HG03280 (cell line): ENCODE measurements at regions not wholly inside any gene's neighbourhood (a gene's known extent, or its start where the extent isn't known, plus 50 kb on each side); places are given as distances from the start of the nearest gene placed in this dataset.
"Not testable (repeated sequence)": the region's sequence is repeated elsewhere in the genome, so short reads cannot be mapped to it uniquely, and the experiment has no call there.

ENCODE experiments used
- ATAC-seq: cut with Tn5 transposase; IDR thresholded peaks from one replicate; pipeline ENCODE4 v1.9.1; 2021; ENCODE audit warnings: mild to moderate bottlenecking, moderate library complexity; ENCODE audit not compliant: unreplicated experiment

DNA sequence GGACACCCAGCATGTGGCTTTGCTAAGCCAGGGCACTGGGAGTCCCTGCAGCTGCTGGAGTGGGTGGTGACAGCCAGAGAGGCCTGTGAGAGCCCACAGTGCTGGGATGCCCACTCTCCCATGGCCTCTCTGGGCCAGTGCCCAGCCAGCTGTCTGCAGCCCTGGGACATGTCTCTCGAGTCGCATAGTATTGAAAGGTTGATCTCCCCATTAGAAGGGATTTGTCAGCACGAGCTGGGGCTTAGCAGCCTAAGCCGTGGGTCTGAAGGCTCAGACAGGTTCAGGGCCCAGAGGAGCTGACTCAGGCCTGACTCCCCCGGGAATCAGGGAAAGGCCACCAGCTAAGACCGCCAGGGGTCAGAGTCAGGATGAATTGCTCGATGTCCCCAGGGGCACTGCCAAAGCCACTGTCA is 53.5 kb downstream of the FOXD2 start:
- ATAC-seq = no peak

DNA sequence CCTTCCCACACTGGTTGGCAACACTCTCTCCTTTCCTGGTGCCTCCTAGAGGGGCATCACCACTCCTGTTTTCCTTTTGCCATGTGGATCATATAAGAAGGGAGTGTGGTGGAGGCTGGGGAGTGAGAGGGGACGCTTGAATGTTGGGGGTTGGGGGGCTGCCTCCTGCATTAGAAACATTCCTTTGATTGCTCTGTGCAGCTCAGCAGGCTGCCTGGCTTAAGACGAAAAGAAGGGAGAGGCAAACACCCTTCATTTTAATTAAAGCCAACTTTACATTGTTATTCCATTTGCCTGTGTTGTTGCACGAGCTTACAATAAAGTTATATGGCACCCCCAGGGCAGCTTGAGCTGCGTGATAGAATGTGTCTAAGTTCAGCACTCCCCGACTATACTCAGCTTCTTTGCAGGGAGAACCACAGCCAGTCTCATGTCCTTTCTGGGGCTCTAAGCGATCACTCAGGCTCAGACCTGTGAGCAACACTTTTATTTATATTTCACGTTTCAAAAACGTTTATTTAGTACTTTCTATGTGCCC is 57.4 kb downstream of the FOXD2 start:
- ATAC-seq = no peak

DNA sequence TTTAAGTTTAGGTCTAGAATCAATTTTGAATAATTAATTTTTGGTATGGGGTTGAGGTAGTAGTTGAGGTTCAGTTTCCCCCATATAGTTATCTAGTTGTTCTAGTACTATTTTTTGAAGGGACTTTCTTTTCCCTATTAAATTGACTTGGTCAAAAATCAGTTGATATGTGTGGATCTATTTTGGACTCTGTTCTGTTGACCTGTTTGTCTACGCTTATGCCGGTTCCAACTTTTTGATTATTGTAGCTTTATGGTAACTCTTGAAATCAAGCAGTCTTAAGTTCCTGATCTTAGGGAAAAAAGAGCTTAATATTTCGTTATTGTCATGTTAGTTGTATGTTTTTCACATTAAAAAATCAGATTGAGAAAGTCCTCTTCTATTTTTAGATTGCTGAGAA is 60.7 kb downstream of the FOXD2 start:
- no peak for ATAC-seq

DNA sequence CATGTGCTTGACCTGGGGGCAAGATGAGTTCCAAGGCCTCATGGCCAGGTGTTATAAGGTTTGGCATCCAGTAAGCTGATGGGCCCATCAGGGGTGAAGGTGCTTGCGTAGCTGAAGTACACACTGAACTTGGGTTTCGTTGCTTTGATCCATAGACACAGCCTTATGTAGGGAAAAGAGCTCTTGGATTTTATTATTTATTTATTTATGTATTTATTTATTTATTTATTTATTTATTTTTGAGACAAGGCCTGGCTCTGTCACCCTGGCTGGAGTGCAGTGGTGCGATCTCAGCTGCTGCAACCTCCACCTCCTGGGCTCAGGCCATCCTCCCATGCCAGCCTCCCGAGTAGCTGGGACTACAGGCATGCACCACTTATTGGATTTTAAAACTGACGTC is 63.2 kb downstream of the FOXD2 start:
- ATAC-seq = no peak

DNA sequence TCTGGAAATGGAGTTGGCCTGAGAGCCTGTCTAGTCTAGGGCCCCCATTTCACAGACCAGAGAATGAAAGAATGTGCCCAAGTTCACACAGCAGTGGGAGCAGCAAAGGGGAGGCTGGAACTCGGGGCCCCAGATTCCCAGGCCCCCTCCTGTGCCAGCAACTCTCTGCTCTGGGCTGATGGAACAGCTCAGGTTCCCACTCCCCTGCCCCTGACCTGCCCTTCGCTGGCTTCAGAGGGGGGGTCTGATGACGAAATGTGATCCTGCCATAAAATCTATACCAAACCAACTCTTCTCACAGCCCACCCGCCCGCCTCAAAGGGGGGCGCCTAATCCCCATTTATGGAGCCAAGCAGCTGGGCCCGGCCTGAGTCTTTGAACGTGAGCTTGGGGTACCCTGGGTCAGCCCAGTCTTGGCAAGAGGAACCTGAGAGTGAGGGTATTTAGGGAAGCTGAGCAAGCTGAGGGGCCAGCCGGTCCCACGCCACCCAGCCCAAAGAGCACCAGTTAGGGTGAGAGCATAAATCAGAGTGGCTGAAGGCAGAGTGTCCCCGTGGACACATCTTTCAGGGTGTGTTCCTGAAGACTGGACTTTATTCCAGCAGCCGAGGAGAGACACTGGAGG is 65.0 kb downstream of the FOXD2 start:
- no peak for ATAC-seq

DNA sequence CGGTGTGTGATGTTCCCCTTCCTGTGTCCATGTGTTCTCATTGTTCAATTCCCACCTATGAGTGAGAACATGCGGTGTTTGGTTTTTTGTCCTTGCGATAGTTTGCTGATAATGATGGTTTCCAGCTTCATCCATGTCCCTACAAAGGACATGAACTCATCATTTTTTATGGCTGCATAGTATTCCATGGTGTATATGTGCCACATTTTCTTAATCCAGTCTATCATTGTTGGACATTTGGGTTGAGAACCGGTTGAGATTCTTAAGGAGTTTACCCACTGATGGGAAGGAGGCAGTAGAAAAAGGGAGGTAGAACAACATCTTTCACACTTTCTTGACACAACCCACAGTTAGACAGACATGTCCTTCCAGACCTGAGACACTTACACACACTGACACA is 67.0 kb downstream of the FOXD2 start:
- not testable (repeated sequence) for ATAC-seq

DNA sequence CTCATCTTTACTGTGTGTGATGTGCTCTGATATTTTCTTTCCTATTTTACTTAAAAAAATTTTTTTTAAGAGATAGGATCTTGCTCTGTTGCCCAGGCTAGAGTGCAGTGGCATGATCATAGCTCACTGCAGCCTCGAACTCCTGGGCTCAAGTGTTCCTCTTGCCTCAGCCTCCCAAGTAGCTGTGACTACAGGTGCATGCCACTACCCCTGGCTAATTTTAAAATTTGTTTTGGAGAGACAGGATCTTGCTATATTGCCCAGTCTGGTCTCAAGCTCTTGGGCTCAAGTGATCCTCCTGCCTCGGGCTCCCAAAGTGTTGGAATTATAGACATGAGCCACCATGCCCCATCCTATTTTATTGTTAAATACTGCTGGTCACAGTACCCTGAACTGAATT is 67.4 kb downstream of the FOXD2 start:
- ATAC-seq = no peak

DNA sequence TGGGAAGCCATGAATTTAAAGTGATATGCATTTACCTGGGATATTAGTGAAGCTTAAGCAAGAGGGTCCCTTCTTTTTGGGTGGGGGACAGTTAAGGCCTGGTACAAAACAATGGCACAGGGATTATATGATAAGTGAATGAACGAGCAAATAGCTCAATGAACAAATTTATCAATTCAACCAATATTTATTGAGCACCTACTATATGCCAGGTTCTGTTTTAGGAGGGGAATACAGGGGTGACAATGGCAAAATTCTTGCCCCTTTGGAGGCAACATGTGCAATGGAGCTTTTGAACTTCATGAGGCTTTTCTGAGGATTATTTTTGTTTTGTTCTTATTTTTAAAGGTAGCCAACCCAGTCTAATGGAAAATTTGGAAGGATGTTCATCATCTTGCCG is 68.2 kb downstream of the FOXD2 start:
- ATAC-seq = no peak

DNA sequence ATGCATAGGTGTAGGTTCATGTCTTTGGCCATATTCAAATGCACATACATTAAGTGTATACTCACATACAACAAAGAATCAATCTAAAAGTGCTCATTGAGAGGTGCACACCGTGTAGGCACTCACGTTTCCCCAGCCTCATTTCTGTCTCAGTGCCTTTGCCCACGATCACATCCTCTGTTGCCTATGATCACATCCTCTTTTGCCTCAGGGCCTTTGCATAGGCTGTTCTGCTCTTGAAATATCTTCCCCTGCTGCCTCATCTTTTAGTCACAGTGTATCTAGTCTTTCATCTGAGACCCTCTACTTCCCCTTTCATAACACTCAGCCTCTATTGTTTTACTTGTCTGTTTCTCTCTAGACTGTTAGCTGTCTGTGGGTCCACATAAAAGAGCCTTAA is 69.3 kb downstream of the FOXD2 start:
- ATAC-seq = no peak

DNA sequence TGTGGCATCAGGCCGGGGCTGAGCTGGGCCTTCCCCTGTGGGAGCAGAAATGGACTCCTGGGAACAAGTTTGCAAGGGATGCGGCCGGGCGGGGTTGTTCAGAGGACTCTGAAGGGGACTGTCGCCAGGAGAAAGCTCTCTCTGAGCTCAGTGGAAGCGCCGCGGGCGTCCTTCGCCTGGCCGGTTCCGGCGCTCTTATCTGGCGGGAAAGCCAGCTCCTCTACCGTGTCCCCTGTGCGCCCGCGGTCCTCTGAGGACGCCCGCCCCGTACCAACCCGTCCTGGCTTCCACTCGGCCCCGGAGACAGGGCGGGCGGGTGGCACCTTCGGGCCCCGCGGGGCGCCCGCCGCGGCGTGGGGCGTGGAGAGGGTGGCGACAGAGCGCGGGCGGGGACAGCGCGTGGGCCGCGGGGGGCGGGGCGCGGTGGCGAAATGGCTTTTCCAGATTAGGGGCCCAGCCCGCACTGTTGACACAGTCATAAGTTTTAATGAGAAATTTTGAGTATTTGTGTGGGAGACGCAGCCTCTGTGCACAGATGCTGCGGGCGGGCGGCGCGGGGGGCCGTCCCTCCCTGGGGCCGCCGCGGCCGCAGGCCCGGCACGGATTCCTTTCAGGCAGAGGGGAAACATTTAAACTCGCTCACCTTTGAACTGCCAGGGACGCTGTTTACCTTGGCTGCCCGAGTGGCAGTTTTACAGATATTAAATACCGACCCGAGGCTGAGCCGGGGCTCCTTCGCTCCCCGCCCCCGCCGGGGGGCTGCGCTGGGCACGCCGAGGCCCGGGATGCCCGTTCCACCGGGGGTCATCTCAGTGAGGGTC is 70.2 kb downstream of the FOXD2 start:
- ATAC-seq = peak; percentile 42

DNA sequence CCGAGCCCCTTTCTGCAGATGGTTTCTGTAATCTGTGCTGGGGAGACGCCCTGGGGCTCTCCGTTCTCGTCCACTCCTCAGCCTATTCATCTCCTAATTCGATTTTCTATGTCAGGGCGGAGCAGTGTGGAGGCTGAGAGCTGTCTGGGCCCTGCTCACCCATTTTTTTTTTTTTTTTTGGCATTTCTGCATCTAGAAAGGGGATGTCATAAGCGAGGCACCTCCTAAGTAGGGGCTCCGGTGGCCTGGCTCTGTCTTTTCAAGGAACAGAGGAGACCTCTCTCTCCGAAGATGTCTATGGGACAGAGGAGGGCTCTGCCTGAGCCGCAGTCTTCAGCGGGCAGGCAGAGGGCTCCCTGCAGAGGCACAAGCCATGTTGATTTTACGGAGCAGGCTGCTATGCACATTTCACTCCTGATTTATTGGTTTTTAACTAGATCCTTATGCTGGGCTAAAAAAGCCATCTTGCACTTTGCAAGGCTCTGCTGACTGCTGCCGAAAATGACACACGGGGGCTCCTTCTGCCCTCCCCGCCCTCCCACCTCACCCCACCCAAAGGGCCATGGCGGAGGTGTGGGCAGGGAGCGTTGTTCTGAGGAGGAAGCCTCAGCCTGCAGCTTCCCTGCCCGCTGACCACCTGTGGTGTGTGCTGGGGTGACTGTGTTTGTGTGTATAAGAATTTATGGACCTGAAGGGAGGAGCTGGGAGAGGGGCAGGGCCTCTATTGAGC is 71.0 kb downstream of the FOXD2 start:
- ATAC-seq = no peak

DNA sequence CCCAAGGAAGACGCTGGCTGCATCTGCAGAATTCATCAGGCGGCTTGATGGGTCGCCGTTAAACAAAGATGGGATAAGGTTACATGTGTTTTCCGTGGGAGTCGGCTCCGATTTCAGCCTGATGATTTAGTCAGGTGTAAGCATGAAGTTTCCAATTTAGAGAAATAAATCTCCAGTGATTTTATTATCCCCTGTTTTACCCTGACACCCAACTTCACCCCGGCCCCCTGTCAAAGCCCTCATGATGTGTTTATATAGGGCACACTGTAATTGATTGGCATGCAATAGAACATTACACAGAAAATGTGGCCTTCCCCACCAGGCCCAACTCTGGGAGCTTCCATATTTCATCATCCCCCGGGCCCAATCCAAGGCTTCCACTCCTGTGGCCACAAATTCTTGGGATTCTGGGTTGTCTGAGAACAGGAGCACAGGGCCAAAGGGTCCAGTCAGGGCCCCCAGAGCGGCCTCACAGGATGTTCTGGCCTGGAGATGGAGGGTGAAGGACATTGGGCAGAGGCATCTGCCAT is 72.5 kb downstream of the FOXD2 start:
- no peak for ATAC-seq

DNA sequence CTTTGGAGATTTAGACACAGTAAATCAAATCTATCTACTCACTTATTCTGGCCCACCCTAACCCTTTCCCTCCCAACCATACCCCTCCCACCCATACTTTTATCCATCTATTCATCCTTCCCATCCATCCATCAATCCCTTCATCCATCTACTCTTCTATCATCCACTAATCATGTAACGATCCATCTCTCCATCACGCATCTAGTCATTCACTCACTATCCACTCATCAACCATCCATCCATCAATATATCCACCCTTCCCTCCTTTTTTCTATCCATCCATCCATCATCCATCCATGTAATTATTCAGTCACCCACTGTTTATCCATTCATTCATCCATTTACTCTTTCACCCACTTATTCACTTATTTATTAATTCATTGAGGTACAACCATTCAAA is 74.0 kb downstream of the FOXD2 start:
- no peak for ATAC-seq

DNA sequence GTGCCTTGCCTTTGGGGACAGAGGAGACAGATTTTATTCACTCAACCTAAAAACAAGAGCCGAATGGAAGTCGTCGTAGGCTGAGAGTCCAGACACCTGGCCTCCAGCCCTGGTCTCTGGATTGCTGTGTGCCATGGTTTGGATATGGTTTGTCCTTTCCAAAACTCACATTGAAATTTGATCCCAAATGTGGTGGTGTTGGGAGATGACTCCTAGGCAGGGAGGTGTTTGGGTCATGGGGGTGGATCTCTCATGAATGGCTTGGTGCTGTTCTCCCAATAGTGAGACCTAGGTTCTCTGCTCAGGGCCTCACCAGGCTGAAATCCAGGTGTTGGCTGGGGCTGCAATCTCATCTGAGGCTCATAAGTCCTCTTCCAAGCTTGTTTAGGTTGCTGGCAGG is 75.5 kb downstream of the FOXD2 start:
- ATAC-seq = no peak

DNA sequence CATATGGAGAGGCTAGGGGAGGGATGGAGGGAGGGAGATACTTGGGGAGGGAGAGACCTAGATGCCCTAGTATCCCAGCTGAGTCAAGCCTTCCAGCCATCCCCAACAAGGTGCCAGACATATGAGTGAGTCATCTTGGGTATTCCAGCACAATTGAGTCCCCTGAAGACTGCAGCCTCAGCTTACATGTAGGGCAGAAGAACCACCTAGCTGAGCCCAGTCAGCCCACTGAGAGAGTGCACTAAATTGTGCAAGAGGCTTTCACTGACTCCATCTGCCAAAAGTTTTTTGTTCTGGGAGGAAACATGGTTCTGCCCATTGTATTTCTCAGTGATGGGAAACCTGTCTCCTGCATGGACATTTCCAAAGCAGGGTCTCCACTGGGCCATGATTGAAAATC is 76.4 kb downstream of the FOXD2 start:
- ATAC-seq = no peak

DNA sequence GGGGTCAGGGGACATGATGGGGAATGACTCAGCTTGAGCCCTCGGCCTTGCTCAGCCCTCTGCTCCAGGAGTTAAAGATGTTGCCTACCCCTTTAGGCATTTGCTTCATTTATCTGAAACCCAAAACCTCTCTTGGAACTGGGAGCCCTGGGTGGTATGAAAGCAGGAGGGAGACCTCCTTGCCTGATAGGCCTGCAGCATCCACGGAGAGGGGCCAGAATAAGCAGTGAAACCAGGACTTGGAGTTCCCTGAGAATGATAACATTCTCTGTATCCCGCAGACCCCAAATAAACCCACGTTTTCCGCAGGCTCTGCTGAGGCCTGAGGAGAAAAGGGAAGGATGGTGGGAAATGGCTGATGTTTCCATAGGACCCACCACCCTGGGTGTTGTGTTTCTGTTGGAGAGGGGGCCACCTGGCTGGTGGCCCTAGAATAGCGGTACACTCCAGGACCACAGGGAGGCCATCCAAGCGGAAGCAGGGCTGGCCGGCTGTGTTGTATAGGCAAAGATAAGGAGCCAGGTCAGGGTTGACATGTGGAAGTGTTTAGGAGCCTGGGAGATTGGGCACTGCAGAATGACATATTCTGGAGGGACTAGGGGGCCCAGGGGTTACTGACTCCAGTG is 77.4 kb downstream of the FOXD2 start:
- ATAC-seq = no peak

DNA sequence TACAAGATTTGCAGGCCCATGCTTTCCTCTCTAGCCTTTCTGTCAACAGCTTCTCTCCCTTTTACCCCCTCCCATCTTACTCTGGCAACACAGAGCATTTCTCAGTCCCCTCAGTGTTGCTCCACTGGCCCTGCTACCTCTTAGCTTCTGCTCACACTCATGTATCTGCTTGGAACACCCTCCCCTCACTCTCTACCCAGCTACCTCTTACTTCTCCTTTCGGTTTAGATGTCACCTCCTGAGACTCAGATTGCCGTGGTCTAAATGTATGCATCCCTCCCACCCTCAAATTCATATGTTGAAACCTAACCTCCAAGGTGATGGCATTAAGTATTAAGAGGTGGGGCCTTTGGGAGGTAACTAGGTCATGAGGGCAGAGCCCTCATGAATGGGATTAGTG is 80.1 kb downstream of the FOXD2 start:
- ATAC-seq = no peak

DNA sequence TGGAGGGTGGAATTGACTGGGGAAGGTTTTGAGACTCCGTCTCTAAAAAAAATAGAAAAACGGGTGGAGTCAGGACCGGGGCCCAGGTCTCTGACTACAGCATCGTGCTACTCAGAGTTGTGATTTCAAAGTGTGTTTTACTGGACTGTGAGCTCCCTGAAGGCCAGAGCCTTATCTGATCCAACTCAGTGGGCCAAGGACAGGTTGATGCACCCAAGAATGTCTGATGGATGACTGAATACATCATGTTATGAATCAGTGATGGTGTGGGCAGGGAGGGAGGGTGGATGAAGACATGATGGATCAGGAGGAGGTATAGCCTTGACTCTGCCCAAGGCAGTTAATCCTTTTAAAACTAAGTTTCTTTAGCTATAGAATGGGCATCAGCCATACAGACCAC is 81.6 kb downstream of the FOXD2 start:
- no peak for ATAC-seq

DNA sequence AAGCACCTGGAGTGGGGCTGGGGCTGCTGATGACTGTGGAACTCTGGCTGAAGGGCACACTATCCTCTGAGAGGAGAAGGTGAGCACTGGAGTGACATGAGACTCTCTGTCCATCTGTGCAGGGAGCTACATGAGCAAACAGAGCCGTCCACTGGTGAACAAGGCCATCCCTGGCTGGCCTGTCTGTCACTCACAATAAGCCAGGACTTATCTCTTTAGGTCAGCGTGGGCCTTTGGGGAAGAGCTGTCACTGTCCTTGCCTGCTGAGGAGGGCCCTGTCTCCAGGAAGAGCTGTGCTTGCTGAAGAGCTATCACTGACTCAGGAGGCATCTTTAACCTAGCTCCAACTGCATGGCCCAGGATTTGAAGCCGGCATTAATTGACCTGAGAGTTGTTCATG is 82.1 kb downstream of the FOXD2 start:
- ATAC-seq = no peak

DNA sequence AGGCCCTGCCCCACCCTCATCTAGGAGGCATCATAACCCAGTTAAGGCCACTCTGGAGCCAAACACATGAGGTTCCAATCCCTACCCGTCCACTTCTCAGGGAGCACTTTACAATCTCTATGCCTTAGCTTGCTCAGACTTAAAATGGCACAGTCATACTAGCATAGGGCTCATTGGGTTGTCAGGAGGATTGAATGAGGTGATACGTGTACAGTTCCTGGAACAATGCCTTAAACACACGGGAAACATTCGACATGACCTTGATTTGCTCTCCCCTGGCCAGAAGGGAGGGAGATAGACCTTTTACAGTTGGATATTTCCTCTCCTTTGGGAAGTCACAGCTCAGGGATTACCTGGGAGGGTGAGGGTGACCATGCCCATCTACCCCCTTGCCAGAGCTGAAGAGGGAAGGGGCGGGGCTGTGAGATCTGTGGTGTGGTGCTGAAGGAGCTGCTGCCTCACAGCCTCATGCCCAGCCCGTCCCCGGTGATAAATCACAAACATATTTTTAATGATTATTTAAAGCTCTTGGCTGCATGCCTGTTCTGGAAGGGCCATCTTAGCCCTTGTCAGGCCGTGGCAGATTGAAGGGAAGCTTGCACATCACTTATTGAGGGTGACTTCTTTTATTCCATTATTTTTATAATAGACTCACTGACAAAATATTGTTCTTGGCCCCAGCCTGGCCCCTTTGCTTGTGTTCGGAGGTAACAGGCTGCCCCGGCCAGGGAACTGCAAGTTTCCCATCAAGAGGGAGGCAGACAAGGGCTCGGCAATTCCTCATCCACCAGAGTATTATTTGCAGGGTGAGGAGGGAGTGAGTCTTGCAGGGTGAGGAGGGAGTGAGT is 83.4 kb downstream of the FOXD2 start:
- ATAC-seq = no peak
